Adrenal gland (tissue), 5 donors: ENCODE measurements at regions not wholly inside any gene's neighbourhood (a gene's known extent, or its start where the extent isn't known, plus 50 kb on each side); places are given as distances from the start of the nearest gene placed in this dataset.

Experiments
- POLR2A ChIP-seq, 2 donors: fragments of 450-650 bp; IDR thresholded peaks; one replicate each; pipeline ENCODE4 v1.6.1; 2017; ENCODE audit warnings: antibody characterized with exemption in 2 of 2, mild to moderate bottlenecking in 2 of 2, moderate library complexity in 1 of 2
- TF ChIP-seq, protein P1 (sequence below), 6 experiments: fragments of 450-650 bp in 4 of 6; fragments of 200-600 bp in 2 of 6; sonication (generic) in 1 of 6; IDR thresholded peaks; 1 replicate in 5 of 6; 2 replicates in 1 of 6; pipeline versions ENCODE4 v1.5.1 to v1.8.0; 2016 to 2021; ENCODE audit warnings: antibody characterized with exemption in 6 of 6, mild to moderate bottlenecking in 2 of 6, moderate library complexity in 1 of 6
- donor health status: DM: no; HTN: no; CAD: no.

DNA sequence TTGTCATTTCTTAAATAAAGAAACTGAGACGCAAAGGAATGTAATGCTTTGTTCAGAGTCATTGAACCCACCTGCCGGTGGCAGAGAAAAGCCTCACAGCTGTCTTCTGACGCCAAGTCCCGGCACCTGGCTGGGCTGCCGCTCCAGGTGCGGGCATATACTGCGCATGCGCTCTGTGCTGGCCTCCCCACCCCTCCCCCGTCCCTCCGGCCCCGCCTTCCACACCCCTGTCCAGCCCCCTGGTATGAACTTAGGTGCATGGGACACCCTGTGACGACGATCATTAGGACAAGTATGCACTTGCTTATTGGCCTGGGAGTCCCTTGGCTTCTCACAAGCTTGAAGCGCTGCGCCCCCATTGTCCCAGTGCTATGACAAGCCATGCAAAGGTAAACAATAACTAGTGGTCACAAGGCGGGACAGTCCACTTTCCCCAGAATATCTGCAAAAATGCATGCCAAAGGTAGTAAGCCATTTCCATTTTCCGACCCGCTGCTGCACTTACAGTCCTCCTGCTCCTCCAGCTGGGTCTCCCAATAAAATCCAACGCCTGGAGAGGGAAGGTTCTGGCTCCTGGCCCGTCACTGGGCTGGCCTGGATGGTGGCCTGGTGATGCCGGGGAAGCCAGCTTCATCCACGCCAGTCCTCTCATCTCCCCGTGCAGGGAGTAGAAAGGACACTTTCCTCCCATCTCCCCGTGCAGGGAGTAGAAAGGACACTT lies 100.4 kb downstream of the PSMG1 start:
- TF ChIP-seq, protein P1, sequence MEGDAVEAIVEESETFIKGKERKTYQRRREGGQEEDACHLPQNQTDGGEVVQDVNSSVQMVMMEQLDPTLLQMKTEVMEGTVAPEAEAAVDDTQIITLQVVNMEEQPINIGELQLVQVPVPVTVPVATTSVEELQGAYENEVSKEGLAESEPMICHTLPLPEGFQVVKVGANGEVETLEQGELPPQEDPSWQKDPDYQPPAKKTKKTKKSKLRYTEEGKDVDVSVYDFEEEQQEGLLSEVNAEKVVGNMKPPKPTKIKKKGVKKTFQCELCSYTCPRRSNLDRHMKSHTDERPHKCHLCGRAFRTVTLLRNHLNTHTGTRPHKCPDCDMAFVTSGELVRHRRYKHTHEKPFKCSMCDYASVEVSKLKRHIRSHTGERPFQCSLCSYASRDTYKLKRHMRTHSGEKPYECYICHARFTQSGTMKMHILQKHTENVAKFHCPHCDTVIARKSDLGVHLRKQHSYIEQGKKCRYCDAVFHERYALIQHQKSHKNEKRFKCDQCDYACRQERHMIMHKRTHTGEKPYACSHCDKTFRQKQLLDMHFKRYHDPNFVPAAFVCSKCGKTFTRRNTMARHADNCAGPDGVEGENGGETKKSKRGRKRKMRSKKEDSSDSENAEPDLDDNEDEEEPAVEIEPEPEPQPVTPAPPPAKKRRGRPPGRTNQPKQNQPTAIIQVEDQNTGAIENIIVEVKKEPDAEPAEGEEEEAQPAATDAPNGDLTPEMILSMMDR (IDR thresholded peaks at IDR 0.05) = no peak
- TF ChIP-seq POLR2A (IDR thresholded peaks at IDR 0.05) = no peak
